PC-3 (cell line): ENCODE measurements at regions not wholly inside any gene's neighbourhood (a gene's known extent, or its start where the extent isn't known, plus 50 kb on each side); places are given as distances from the start of the nearest gene placed in this dataset.

Source experiments
- ATAC-seq: fragments of 200-7000 bp; cut with Tn5 transposase; 2 replicates; pipeline ENCODE4 v1.9.1; 2020; ENCODE audit warnings: mild to moderate bottlenecking, moderate library complexity
- BruUV-seq: library from RNA; stranded (reverse); fragments of 400-500 nt; replicated peaks from 2 replicates; lab custom pipeline; 2021; lab: Mats Ljungman, UMichigan
- CTCF ChIA-PET: fragments of 300-600 bp; sonication (Branson Sonifier 250); formaldehyde crosslinking; loops from one replicate; lab custom pipeline; 2022; ENCODE audit warnings: antibody characterized with exemption; lab: Charles Lee
- POLR2A ChIA-PET: fragments of 300-600 bp; sonication (Branson Sonifier 250); formaldehyde crosslinking; loops from one replicate; lab custom pipeline; 2022; ENCODE audit warnings: antibody characterized with exemption; ENCODE audit not compliant: unreplicated experiment; lab: Charles Lee
- DNase-seq: peaks from one replicate; pipeline ENCODE4 v3.0.0-alpha.2; 2015
- H2AFZ ChIP-seq: fragments of 300-600 bp; sonication (generic); 2 replicates; pipeline ENCODE4 v1.6.0; 2016; ENCODE audit warnings: antibody characterized with exemption, low read length
- H3F3A ChIP-seq: fragments of 300-600 bp; sonication (generic); one replicate; pipeline ENCODE4 v1.6.0; 2017; ENCODE audit warnings: antibody characterized with exemption, low read length, control low read depth, mild to moderate bottlenecking; ENCODE audit not compliant: unreplicated experiment
- H3K27ac ChIP-seq: fragments of 300-600 bp; sonication (generic); 2 replicates; pipeline ENCODE4 v1.5.1; 2016; ENCODE audit warnings: mild to moderate bottlenecking, low read length
- H3K27me3 ChIP-seq: fragments of 300-600 bp; sonication (generic); 2 replicates; pipeline ENCODE4 v1.6.1; 2016; ENCODE audit warnings: low read length, mixed read lengths
- H3K36me3 ChIP-seq: fragments of 300-600 bp; sonication (generic); 2 replicates; pipeline ENCODE4 v1.6.1; 2016; ENCODE audit warnings: low read depth, mixed run types, low read length, mixed read lengths
- H3K4me1 ChIP-seq: fragments of 300-600 bp; sonication (generic); 2 replicates; pipeline ENCODE4 v1.5.1; 2016; ENCODE audit warnings: low read length; ENCODE audit not compliant: insufficient read depth
- H3K4me2 ChIP-seq: fragments of 300-600 bp; sonication (generic); 2 replicates; pipeline ENCODE4 v1.6.0; 2016; ENCODE audit warnings: low read length
- H3K4me3 ChIP-seq: fragments of 300-600 bp; sonication (generic); 2 replicates; pipeline ENCODE4 v1.5.1; 2016; ENCODE audit warnings: mild to moderate bottlenecking, low read length, mixed read lengths
- H3K79me2 ChIP-seq: fragments of 300-600 bp; sonication (generic); 2 replicates; pipeline ENCODE4 v1.6.1; 2017; ENCODE audit warnings: low read length, mixed read lengths
- H3K9ac ChIP-seq: fragments of 300-600 bp; sonication (generic); 2 replicates; pipeline ENCODE4 v1.6.0; 2016; ENCODE audit warnings: mild to moderate bottlenecking, low read length
- H3K9me2 ChIP-seq: fragments of 300-600 bp; sonication (generic); replicated peaks from 2 replicates; pipeline ENCODE4 v1.6.1; 2016; ENCODE audit warnings: mixed run types, low read length, mixed read lengths
- H3K9me3 ChIP-seq: fragments of 300-600 bp; sonication (generic); 2 replicates; pipeline ENCODE4 v1.6.1; 2016; ENCODE audit warnings: low read length, mixed read lengths
- H4K20me1 ChIP-seq: fragments of 300-600 bp; sonication (generic); 2 replicates; pipeline ENCODE4 v1.6.1; 2016; ENCODE audit warnings: low read length, mixed read lengths
- CTCF ChIP-seq: fragments of 300-600 bp; sonication (generic); conservative IDR thresholded peaks from 2 replicates; pipeline ENCODE4 v1.5.1; 2017; ENCODE audit warnings: antibody characterized with exemption, low read depth, mild to moderate bottlenecking, low read length
- EZH2 ChIP-seq: fragments of 300-600 bp; sonication (generic); IDR thresholded peaks from one replicate; pipeline ENCODE4 v1.6.1; 2017; ENCODE audit warnings: antibody characterized with exemption, mild to moderate bottlenecking, low read length; ENCODE audit not compliant: unreplicated experiment
- EZH2phosphoT487 ChIP-seq: fragments of 300-600 bp; sonication (generic); IDR thresholded peaks from 2 replicates; pipeline ENCODE4 v1.6.1; 2018; ENCODE audit warnings: mild to moderate bottlenecking, antibody characterized with exemption, low read length, borderline replicate concordance
- intact Hi-C: fragments of 100-400 bp; cut with micrococcal nuclease; formaldehyde crosslinking; loops from 2 replicates; pipeline ENCODE4 v1.9.0; 2023

- ATAC-seq (no peak), DNase-seq (no peak)
- H3K27ac ChIP-seq, result no peak overlapping the region
- intact Hi-C loops, result no loop called here
- no peaks in the 10 kb centered on the region for H3K9me2 ChIP-seq
- peaks cover 60% of the 10 kb centered on the region for H3K27me3 ChIP-seq
- ChIA-PET CTCF (no interaction called here), POLR2A (no interaction called here)
- no peak overlapping the region for H3K4me3 ChIP-seq
- H3K9me3 ChIP-seq, result no peaks in the 10 kb centered on the region
- BruUV-seq, result no TSS peak
- H3K4me1 ChIP-seq, result no peaks in the 10 kb centered on the region
- H4K20me1 ChIP-seq, result no peaks in the 10 kb centered on the region
- no peaks in the 10 kb centered on the region for H3K36me3 ChIP-seq
- TF ChIP-seq EZH2 (no peak), EZH2phosphoT487 (no peak), CTCF (no peak)
- no peak overlapping the region for H3K9ac ChIP-seq
- no peaks in the 10 kb centered on the region for H3F3A ChIP-seq
- no peak overlapping the region for H3K4me2 ChIP-seq
- no peaks in the 10 kb centered on the region for H3K79me2 ChIP-seq
- H2AFZ ChIP-seq, result no peak overlapping the region
Measured at GRCh38 chr20:24805456-24806238, 143.4 kb upstream of the CST7 start.

DNA sequence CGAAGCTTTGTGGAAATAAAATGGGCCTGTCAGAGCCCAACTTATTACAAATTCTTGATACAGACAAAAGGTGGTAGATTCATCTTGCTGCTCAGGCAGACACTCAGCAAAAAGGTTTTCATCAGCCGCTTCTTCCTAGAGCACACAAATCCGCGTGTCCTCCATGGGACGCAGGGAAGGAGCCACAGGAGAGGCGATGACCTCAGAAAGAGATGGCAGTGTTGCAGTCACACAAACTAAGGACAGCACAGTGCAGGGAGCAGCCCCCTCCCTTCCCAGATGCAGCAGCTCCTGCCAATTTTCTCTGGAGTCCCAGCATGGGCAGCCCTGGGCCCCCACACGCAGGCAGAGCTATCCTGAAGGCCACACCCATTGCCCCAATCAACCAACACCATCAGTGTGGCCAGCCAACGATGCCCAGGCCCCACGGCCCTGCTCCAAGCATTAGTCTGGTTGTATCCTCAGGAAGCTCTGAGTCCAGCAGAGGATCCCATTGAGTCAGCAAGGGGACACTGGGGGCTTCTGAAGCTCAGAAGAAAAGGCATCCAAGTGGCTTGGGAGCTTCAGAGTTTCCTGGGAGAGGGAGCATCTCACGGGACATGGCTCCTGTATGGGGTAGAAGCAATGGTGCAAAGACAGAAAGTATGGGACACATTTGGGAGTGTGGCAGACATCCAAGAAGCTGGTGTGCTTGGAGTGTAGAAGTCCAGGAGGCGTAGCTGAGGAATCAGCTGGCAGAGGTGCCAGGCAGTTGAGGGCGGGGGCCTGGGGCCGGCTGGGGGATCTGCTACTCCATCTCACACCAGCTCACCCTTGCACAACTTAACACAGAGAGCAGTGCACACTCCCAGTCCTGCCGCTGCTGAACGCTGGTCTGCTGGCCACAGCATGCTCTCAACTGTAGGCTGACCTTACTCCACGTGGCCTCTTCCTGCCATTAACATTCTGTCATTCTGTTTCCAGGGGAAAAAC lies 142.1 kb upstream of the CST7 start:
- Histone ChIP-seq H2AFZ (no peak overlapping the region), H3K4me2 (no peak overlapping the region), H3K4me3 (no peak overlapping the region), H3F3A (no peaks in the 10 kb centered on the region), H3K27ac (no peak overlapping the region), H3K36me3 (no peaks in the 10 kb centered on the region), H3K79me2 (no peaks in the 10 kb centered on the region), H3K4me1 (no peaks in the 10 kb centered on the region), H3K9me2 (no peaks in the 10 kb centered on the region), H3K9ac (no peak overlapping the region), H3K27me3 (peaks cover 51% of the 10 kb centered on the region), H3K9me3 (no peaks in the 10 kb centered on the region), H4K20me1 (no peaks in the 10 kb centered on the region)
- TF ChIP-seq EZH2 (no peak), EZH2phosphoT487 (no peak), CTCF (no peak)
- ChIA-PET CTCF (no interaction called here), POLR2A (no interaction called here)
- ATAC-seq (no peak), DNase-seq (no peak)
- intact Hi-C loops, result no loop called here
- no TSS peak for BruUV-seq
